Spleen (tissue), 11 donors: ENCODE measurements at regions not wholly inside any gene's neighbourhood (a gene's known extent, or its start where the extent isn't known, plus 50 kb on each side); places are given as distances from the start of the nearest gene placed in this dataset.

Source experiments
- DNase-seq: peaks from one replicate; pipeline ENCODE4 v3.0.0-alpha.2; 2020
- H3K27ac ChIP-seq, 8 donors: fragments of 200-600 bp; sonication (generic) in 7 of 8; 1 replicate in 4 of 8; 2 replicates in 4 of 8; pipeline versions ENCODE4 v1.5.0 to v1.8.0; 2016 to 2021; ENCODE audit warnings: inconsistent platforms in 4 of 8, mild to moderate bottlenecking in 4 of 8, moderate library complexity in 1 of 8
- H3K27me3 ChIP-seq, 7 donors: fragments of 200-600 bp; sonication (generic) in 6 of 7; replicated peaks in 1 of 7; 1 replicate in 4 of 7; 2 replicates in 3 of 7; pipeline versions ENCODE4 v1.5.0 to v1.8.0; 2016 to 2021; ENCODE audit warnings: inconsistent platforms in 3 of 7, mild to moderate bottlenecking in 1 of 7
- H3K36me3 ChIP-seq, 6 donors: fragments of 200-600 bp; sonication (generic) in 5 of 6; 1 replicate in 4 of 6; 2 replicates in 2 of 6; pipeline versions ENCODE4 v1.5.0 to v1.8.0; 2016 to 2021; ENCODE audit warnings: inconsistent platforms in 2 of 6
- H3K4me1 ChIP-seq, 6 donors: fragments of 200-600 bp; sonication (generic) in 5 of 6; 1 replicate in 3 of 6; 2 replicates in 3 of 6; pipeline versions ENCODE4 v1.5.0 to v1.8.0; 2016 to 2021; ENCODE audit warnings: inconsistent platforms in 3 of 6
- H3K4me3 ChIP-seq, 8 donors: fragments of 200-600 bp; sonication (generic) in 7 of 8; 1 replicate in 4 of 8; 2 replicates in 4 of 8; pipeline versions ENCODE4 v1.5.0 to v1.8.0; 2016 to 2021; ENCODE audit warnings: inconsistent platforms in 4 of 8, mild to moderate bottlenecking in 4 of 8, moderate library complexity in 2 of 8
- H3K9me3 ChIP-seq, 8 donors: fragments of 200-600 bp; sonication (generic) in 7 of 8; 1 replicate in 4 of 8; 2 replicates in 4 of 8; pipeline versions ENCODE4 v1.5.0 to v1.8.0; 2016 to 2021; ENCODE audit warnings: inconsistent platforms in 4 of 8
- POLR2A ChIP-seq, 3 donors: fragments of 450-650 bp; IDR thresholded peaks; one replicate each; pipeline ENCODE4 v1.5.1; 2017; ENCODE audit warnings: antibody characterized with exemption in 3 of 3, mild to moderate bottlenecking in 1 of 3
- POLR2AphosphoS5 ChIP-seq, 3 donors: sonication (generic); formaldehyde crosslinking; IDR thresholded peaks; one replicate each; pipeline ENCODE4 v1.5.1; 2017; ENCODE audit warnings: antibody characterized with exemption in 3 of 3
- WGBS, 5 donors: extraction: QIAGEN DNeasy Blood & Tissue Kit in 3 of 5; methylation state at CpG; one replicate each; pipeline versions ENCODE4 v1.1.5 to v1.1.7; 2013 to 2018; 5-methylcytosine and 5-hydroxymethylcytosine counted together
- intact Hi-C: fragments of 100-400 bp; cut with DNase I; formaldehyde crosslinking; loops from one replicate; pipeline ENCODE4 v1.15.0; 2023; ENCODE audit warnings: low total_unique reads
- TF ChIP-seq, protein P1 (sequence below), 11 experiments: fragments of 200-600 bp in 7 of 11; fragments of 450-650 bp in 4 of 11; sonication (generic) in 4 of 11; IDR thresholded peaks in 8 of 11; conservative IDR thresholded peaks in 3 of 11; 1 replicate in 7 of 11; 2 replicates in 4 of 11; pipeline versions ENCODE4 v1.4.0 to v1.8.0; 2016 to 2021; ENCODE audit warnings: antibody characterized with exemption in 11 of 11, inconsistent platforms in 4 of 11, mild to moderate bottlenecking in 1 of 11
- donor health status: healthy with polysubstance abuse.
- donor health status: DM: no; HTN: no; CAD: no; lungs with moderate emphysema.
- donor health status: DM: no; HTN: no; CAD: no.
- donor health status: Bipolar disorder and iron deficiency.
- donor health status: healthy.
- donor health status: DM: no; HTN: no; CAD: no.
- donor health status: DM: yes; HTN: yes; CAD: no.

DNA sequence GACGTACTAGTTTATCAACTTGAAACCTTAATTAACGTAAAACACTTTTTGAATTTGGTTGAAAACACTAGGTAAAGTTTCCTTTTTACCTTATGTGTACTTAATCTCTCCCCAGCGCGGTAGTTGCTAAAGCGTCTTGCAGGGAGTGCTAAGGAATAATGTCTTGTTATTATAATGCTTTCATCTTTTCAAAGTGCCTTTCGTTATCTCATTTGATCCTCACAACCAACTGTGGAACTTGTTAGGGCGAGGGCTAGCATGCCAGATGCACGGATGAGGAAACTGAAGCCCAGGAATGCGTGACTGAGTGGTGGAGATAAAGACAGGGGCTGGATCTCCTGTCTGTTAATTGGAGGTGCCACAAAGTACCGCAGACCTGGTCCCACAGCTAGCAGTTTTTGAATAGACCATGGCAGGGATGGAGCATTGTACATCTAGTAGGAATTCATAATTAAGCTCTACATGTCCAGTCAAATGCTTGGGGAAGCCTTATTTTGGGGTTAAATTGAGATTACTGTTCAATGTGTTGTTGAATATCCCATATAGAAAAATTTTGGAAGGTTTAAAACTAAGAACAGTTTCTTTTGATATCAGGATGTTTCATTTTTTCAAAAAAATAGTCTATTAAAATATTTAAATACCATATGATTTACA lies 234.3 kb downstream of the SH2D4B start:
- no peaks in the 10 kb centered on the region for H3K36me3 ChIP-seq
- no peak for DNase-seq
- no peaks in the 10 kb centered on the region for H3K9me3 ChIP-seq
- H3K4me3 ChIP-seq, result no peak overlapping the region
- intact Hi-C loops, result no loop called here
- TF ChIP-seq POLR2A (IDR thresholded peaks at IDR 0.05) (no peak), POLR2AphosphoS5 (IDR thresholded peaks at IDR 0.05) (no peak)
- TF ChIP-seq, protein P1, sequence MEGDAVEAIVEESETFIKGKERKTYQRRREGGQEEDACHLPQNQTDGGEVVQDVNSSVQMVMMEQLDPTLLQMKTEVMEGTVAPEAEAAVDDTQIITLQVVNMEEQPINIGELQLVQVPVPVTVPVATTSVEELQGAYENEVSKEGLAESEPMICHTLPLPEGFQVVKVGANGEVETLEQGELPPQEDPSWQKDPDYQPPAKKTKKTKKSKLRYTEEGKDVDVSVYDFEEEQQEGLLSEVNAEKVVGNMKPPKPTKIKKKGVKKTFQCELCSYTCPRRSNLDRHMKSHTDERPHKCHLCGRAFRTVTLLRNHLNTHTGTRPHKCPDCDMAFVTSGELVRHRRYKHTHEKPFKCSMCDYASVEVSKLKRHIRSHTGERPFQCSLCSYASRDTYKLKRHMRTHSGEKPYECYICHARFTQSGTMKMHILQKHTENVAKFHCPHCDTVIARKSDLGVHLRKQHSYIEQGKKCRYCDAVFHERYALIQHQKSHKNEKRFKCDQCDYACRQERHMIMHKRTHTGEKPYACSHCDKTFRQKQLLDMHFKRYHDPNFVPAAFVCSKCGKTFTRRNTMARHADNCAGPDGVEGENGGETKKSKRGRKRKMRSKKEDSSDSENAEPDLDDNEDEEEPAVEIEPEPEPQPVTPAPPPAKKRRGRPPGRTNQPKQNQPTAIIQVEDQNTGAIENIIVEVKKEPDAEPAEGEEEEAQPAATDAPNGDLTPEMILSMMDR (IDR thresholded peaks at IDR 0.05 in 8 of 11, conservative IDR thresholded peaks at IDR 0.05 in 3 of 11), result no peak
- H3K27me3 ChIP-seq, result peaks cover 0 to 12% (median 0%) of the 10 kb centered on the region in 7 donors
- WGBS, 5 donors, result 76 to 87% (median 79%) methylated on average over 10 of the region's 10 CpGs
- H3K4me1 ChIP-seq, result no peaks in the 10 kb centered on the region
- H3K27ac ChIP-seq, result no peak overlapping the region

DNA sequence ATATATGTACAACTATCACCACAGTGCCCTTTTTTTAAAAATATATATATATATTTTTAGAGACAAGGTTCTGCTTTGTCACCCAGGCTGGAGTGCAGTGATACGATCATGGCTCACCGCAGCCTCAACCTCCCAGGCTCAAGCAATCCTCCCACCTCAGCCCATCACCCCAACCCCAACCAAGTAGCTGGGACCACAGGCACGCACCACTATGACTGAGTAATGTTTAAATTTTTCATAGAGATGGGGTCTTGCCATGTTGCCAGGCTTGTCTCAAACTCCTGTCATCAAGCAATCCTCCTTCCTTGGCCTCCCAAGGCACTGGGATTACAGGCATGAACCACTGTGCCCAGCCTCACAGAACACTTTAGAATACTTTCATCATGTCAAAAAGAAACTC lies 234.9 kb downstream of the SH2D4B start:
- H3K36me3 ChIP-seq, result no peaks in the 10 kb centered on the region
- no peaks in the 10 kb centered on the region for H3K4me1 ChIP-seq
- TF ChIP-seq POLR2AphosphoS5 (IDR thresholded peaks at IDR 0.05) (no peak), POLR2A (IDR thresholded peaks at IDR 0.05) (no peak)
- TF ChIP-seq, protein P1 (IDR thresholded peaks at IDR 0.05 in 8 of 11, conservative IDR thresholded peaks at IDR 0.05 in 3 of 11), result no peak
- intact Hi-C loops, result no loop called here
- H3K4me3 ChIP-seq, result no peak overlapping the region
- no peak overlapping the region for H3K27ac ChIP-seq
- DNase-seq, result no peak
- H3K9me3 ChIP-seq, result no peaks in the 10 kb centered on the region
- 70 to 87% (median 83%) methylated on average over 3 of the region's 3 CpGs for WGBS, 5 donors
- peaks cover 0 to 12% (median 0%) of the 10 kb centered on the region in 7 donors for H3K27me3 ChIP-seq

DNA sequence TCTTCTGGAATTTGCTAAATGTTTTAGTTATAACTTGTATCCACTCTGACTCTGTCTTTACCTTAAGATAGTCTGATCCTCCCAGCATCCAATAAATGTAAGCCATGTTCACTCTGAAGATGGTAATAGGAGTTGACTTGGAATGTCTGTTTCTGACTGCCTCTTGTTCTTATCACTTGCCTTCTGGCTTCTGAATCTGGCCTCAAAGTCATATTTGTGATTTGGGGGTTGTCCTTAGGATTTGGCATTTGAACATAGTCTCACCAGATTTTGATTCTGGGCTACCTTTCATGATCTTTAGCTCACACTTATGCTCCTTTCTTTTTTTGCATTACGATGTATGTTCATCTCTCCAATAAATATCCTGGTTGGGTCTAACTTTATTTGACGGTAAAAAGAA lies 247.0 kb downstream of the SH2D4B start:
- H3K36me3 ChIP-seq, result no peaks in the 10 kb centered on the region
- no peak for DNase-seq
- WGBS, 5 donors, result 94 to 97% (median 97%) methylated on average over 2 of the region's 2 CpGs
- intact Hi-C loops, result no loop called here
- no peaks in the 10 kb centered on the region for H3K9me3 ChIP-seq
- peaks cover 0 to 6% (median 0%) of the 10 kb centered on the region in 7 donors for H3K27me3 ChIP-seq
- H3K4me1 ChIP-seq, result no peaks in the 10 kb centered on the region
- TF ChIP-seq POLR2AphosphoS5 (IDR thresholded peaks at IDR 0.05), result no peak
- no peak for TF ChIP-seq POLR2A (IDR thresholded peaks at IDR 0.05)
- TF ChIP-seq, protein P1 (IDR thresholded peaks at IDR 0.05 in 8 of 11, conservative IDR thresholded peaks at IDR 0.05 in 3 of 11), result no peak
- H3K4me3 ChIP-seq, result no peak overlapping the region
- no peak overlapping the region for H3K27ac ChIP-seq

DNA sequence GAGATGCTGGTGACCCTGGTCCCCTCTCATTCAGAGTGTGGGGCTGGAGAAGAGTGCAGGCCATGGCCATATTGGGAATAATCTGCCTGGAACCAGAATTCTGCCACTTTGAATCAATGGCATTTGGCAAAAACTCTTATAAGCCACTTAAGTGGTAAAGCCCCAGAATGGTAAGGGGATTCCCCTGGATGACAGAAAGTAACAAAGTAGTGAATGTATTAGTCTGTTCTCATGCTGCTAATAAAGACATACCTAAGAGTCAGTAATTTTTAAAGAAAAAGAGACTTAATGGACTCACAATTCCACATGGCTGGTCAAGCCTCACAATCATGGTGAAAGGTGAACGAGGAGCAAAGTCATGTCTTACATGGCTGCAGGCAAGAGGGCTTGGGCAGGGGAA lies 248.6 kb downstream of the SH2D4B start:
- no peak overlapping the region for H3K27ac ChIP-seq
- no peak for TF ChIP-seq POLR2AphosphoS5 (IDR thresholded peaks at IDR 0.05)
- TF ChIP-seq, protein P1 (IDR thresholded peaks at IDR 0.05 in 8 of 11, conservative IDR thresholded peaks at IDR 0.05 in 3 of 11), result no peak
- TF ChIP-seq POLR2A (IDR thresholded peaks at IDR 0.05), result no peak
- intact Hi-C loops, result no loop called here
- DNase-seq, result no peak
- 66 to 93% (median 72%) methylated on average over 1 of the region's 1 CpG for WGBS, 5 donors
- H3K4me1 ChIP-seq, result no peaks in the 10 kb centered on the region
- H3K9me3 ChIP-seq, result no peaks in the 10 kb centered on the region
- H3K4me3 ChIP-seq, result no peak overlapping the region
- H3K36me3 ChIP-seq, result no peaks in the 10 kb centered on the region
- H3K27me3 ChIP-seq, result peaks cover 0 to 6% (median 0%) of the 10 kb centered on the region in 7 donors
